Endothelial cell of umbilical vein (primary cell): ENCODE measurements at regions not wholly inside any gene's neighbourhood (a gene's known extent, or its start where the extent isn't known, plus 50 kb on each side); places are given as distances from the start of the nearest gene placed in this dataset.

Experiments
- BruUV-seq: library from RNA; stranded (reverse); fragments of 400-500 nt; replicated peaks from 2 replicates; lab custom pipeline; 2021; lab: Mats Ljungman, UMichigan
- CTCF ChIA-PET: fragments of 300-600, 350-600 bp; sonication (Branson Sonifier 250); formaldehyde crosslinking; loops from one replicate; lab custom pipeline; 2021; ENCODE audit warnings: antibody characterized with exemption, inconsistent platforms; lab: Charles Lee
- POLR2A ChIA-PET: fragments of 300-600, 350-600 bp; sonication (Branson Sonifier 250); formaldehyde crosslinking; loops from one replicate; lab custom pipeline; 2021; ENCODE audit warnings: antibody characterized with exemption, inconsistent platforms; lab: Charles Lee
- DNase-seq: peaks from one replicate; pipeline ENCODE4 v3.0.0-alpha.2; 2011; ENCODE audit warnings: low read depth, low spot score
- FAIRE-seq: peaks from 2 replicates; lab custom pipeline; 2011; peaks lifted over from hg19 to GRCh38; lab: Jason Lieb, UNC
- H2AFZ ChIP-seq: 2 replicates; pipeline ENCODE4 v1.6.0; 2012; ENCODE audit warnings: low read depth, low read length, control low read depth, inconsistent platforms
- H3K27ac ChIP-seq: 2 replicates; pipeline ENCODE4 v1.5.1; 2011; ENCODE audit warnings: low read depth, mild to moderate bottlenecking, control low read depth, low read length, moderate library complexity; ENCODE audit not compliant: insufficient read depth
- H3K27me3 ChIP-seq, 2 experiments: 2 replicates each; pipeline versions ENCODE4 v1.6.0 to v1.6.1; 2011; ENCODE audit warnings: low read length in 2 of 2, mixed read lengths in 1 of 2; ENCODE audit not compliant: control insufficient read depth in 2 of 2, insufficient read depth in 2 of 2
- H3K36me3 ChIP-seq, 2 experiments: 2 replicates in 1 of 2; 3 replicates in 1 of 2; pipeline ENCODE4 v1.5.1; 2011; ENCODE audit warnings: low read length in 2 of 2, mild to moderate bottlenecking in 1 of 2, moderate library complexity in 1 of 2; ENCODE audit not compliant: control insufficient read depth in 2 of 2, insufficient read depth in 2 of 2; ENCODE audit errors: extremely low read depth in 1 of 2
- H3K4me1 ChIP-seq: 3 replicates; pipeline ENCODE4 v1.5.1; 2011; ENCODE audit warnings: mild to moderate bottlenecking, low read length; ENCODE audit not compliant: control insufficient read depth, insufficient read depth; ENCODE audit errors: extremely low read depth
- H3K4me2 ChIP-seq: 2 replicates; pipeline ENCODE4 v1.6.1; 2011; ENCODE audit warnings: low read length, control low read depth, mixed read lengths; ENCODE audit not compliant: insufficient read depth
- H3K4me3 ChIP-seq, 3 experiments: fragments of 200-600 bp in 1 of 3; sonication (generic), shearing (Covaris generic) in 1 of 3; replicated peaks in 1 of 3; 2 replicates each; pipeline ENCODE4 v1.5.1; 2011 to 2016; ENCODE audit warnings: control low read depth in 3 of 3, low read length in 3 of 3, mild to moderate bottlenecking in 2 of 3, inconsistent platforms in 1 of 3, low read depth in 1 of 3, moderate library complexity in 1 of 3; ENCODE audit not compliant: insufficient read depth in 1 of 3
- H3K79me2 ChIP-seq: 2 replicates; pipeline ENCODE4 v1.6.0; 2012; ENCODE audit warnings: low read length, inconsistent platforms; ENCODE audit not compliant: control insufficient read depth, insufficient read depth
- H3K9ac ChIP-seq: replicated peaks from 2 replicates; pipeline ENCODE3; 2011; ENCODE audit warnings: low read length, control low read depth; ENCODE audit not compliant: insufficient read depth; ENCODE audit errors: extremely low read depth
- H3K9me1 ChIP-seq: replicated peaks from 3 replicates; pipeline ENCODE4 v1.6.0; 2011; ENCODE audit warnings: mild to moderate bottlenecking, low read length; ENCODE audit not compliant: control insufficient read depth, insufficient read depth; ENCODE audit errors: extremely low read depth
- H3K9me3 ChIP-seq: replicated peaks from 2 replicates; pipeline ENCODE4 v1.5.1; 2012; ENCODE audit warnings: low read length, inconsistent platforms; ENCODE audit not compliant: control insufficient read depth, insufficient read depth
- H4K20me1 ChIP-seq: replicated peaks from 2 replicates; pipeline ENCODE3; 2011; ENCODE audit warnings: mild to moderate bottlenecking, low read length; ENCODE audit not compliant: control insufficient read depth, insufficient read depth; ENCODE audit errors: extremely low read depth
- EZH2 ChIP-seq: IDR thresholded peaks from 2 replicates; pipeline ENCODE4 v1.6.1; 2012; ENCODE audit warnings: borderline replicate concordance, low read depth, mild to moderate bottlenecking, moderate library complexity, low read length, inconsistent platforms; ENCODE audit not compliant: severe bottlenecking
- FOS ChIP-seq: IDR thresholded peaks from 2 replicates; pipeline ENCODE4 v1.6.1; 2011; ENCODE audit warnings: mild to moderate bottlenecking, low read length, moderate library complexity, borderline replicate concordance; ENCODE audit not compliant: insufficient read depth
- GATA2 ChIP-seq: IDR thresholded peaks from 2 replicates; pipeline ENCODE4 v1.7.0; 2011; ENCODE audit warnings: low read depth, mild to moderate bottlenecking, moderate library complexity, mixed read lengths, low read length; ENCODE audit not compliant: insufficient read length, insufficient read depth
- JUN ChIP-seq: IDR thresholded peaks from 2 replicates; pipeline ENCODE4 v1.6.1; 2011; ENCODE audit warnings: borderline replicate concordance, low read depth; ENCODE audit not compliant: insufficient read length, insufficient read depth
- MAX ChIP-seq: IDR thresholded peaks from 2 replicates; pipeline ENCODE4 v1.6.1; 2011; ENCODE audit not compliant: insufficient read depth, insufficient read length
- MYC ChIP-seq: IDR thresholded peaks from one replicate; pipeline ENCODE4 v1.6.1; 2011; ENCODE audit warnings: mild to moderate bottlenecking, low read depth, low read length
- POLR2A ChIP-seq: IDR thresholded peaks from 2 replicates; pipeline ENCODE4 v1.6.1; 2012; ENCODE audit warnings: low read depth, mild to moderate bottlenecking, control low read depth, low read length
- POLR2AphosphoS5 ChIP-seq: IDR thresholded peaks from 2 replicates; pipeline ENCODE4 v1.6.1; 2012; ENCODE audit warnings: low read depth, mild to moderate bottlenecking, control low read depth, low read length, moderate library complexity; ENCODE audit not compliant: insufficient read depth
- dilution Hi-C: fragments of 300-500 bp; cut with MboI; formaldehyde crosslinking; loops from one replicate; pipeline ENCODE4 v1.15.0; 2019; ENCODE audit warnings: low sequenced_read_pairs; ENCODE audit not compliant: extremely low pct_ligation_motif_present
- intact Hi-C: fragments of 100-400 bp; cut with micrococcal nuclease; formaldehyde crosslinking; loops from one replicate; pipeline ENCODE4 v1.10.0; 2022
- TF ChIP-seq, protein P1 (sequence below), 2 donors: IDR thresholded peaks; 1 replicate in 1 of 2; 2 replicates in 1 of 2; pipeline ENCODE4 v1.5.1; 2011; ENCODE audit warnings: low read length in 2 of 2, mild to moderate bottlenecking in 2 of 2, moderate library complexity in 2 of 2, control low read depth in 1 of 2, inconsistent platforms in 1 of 2, low read depth in 1 of 2; ENCODE audit not compliant: insufficient read depth in 1 of 2; ENCODE audit errors: extremely low read depth in 1 of 2

DNA sequence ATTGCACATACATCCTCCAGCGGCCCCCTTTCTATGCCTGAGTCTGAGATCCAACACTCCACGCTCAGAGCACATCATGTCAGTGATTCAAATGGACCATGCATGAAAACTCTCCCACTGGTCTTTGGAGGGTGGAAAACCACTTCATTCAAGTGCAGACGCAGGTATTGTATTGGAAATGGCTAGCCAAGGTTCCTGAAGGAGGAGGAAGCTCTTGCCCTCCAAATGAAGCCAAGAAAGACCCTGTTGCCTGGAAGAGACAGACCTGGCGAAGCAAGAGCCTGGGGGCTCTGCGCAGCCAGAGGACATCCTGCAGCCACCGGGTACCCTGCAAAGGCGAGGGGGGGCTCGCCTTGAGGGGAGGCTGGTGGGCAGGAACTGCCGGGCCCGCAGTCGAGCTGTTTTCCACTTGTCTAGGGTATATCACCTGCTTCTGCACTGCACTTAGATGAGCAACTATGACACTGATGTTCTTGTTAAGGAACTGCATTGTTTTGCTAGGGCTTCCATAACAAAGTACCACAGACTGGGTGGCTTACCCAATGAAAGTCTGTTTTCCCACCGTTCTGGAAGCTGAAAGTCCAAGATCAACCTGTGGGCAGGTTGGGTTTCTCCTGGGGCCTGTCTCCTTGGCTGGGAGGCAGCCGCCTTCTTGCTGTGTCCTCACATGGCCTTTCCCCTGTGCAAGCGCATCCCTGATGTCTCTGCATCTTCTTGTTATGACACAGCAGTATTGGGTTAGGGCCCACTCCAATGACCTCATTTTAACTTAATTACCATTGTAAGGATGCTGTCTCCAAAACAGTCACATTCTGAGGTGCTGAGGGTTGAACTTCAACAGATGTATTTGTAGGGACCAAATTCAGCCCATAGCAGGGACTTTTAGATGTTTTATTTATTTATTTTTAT, 233.4 kb downstream of the ARHGAP12 start:
- no peak for DNase-seq
- H4K20me1 ChIP-seq = no peaks in the 10 kb centered on the region
- H2AFZ ChIP-seq = no peak overlapping the region
- dilution Hi-C loops (no loop called here), intact Hi-C loops (loop anchor here (5.0 kb wide), 1 partner anchor 203 kb away; no protein-coding TSS in a partner anchor)
- H3K27me3 ChIP-seq = no peaks in the 10 kb centered on the region
- no peaks in the 10 kb centered on the region for H3K9me1 ChIP-seq
- CTCF ChIA-PET = no interaction called here
- TF ChIP-seq EZH2 (no peak), JUN (no peak), POLR2A (no peak), GATA2 (no peak), MAX (no peak), POLR2AphosphoS5 (no peak), FOS (no peak), MYC (no peak)
- TF ChIP-seq, protein P1, sequence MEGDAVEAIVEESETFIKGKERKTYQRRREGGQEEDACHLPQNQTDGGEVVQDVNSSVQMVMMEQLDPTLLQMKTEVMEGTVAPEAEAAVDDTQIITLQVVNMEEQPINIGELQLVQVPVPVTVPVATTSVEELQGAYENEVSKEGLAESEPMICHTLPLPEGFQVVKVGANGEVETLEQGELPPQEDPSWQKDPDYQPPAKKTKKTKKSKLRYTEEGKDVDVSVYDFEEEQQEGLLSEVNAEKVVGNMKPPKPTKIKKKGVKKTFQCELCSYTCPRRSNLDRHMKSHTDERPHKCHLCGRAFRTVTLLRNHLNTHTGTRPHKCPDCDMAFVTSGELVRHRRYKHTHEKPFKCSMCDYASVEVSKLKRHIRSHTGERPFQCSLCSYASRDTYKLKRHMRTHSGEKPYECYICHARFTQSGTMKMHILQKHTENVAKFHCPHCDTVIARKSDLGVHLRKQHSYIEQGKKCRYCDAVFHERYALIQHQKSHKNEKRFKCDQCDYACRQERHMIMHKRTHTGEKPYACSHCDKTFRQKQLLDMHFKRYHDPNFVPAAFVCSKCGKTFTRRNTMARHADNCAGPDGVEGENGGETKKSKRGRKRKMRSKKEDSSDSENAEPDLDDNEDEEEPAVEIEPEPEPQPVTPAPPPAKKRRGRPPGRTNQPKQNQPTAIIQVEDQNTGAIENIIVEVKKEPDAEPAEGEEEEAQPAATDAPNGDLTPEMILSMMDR (IDR thresholded peaks at IDR 0.05; ENCODE audit: extremely low read depth in 1 of 2, insufficient read depth in 1 of 2, low read depth in 1 of 2, low read length in 2 of 2) = no peak
- H3K27ac ChIP-seq = no peak overlapping the region
- FAIRE-seq = no peak
- H3K9ac ChIP-seq = no peak overlapping the region
- no peaks in the 10 kb centered on the region for H3K36me3 ChIP-seq
- H3K4me3 ChIP-seq = no peak overlapping the region
- BruUV-seq = no TSS peak
- H3K4me1 ChIP-seq = peaks cover 38% of the 10 kb centered on the region
- POLR2A ChIA-PET = no interaction called here
- no peak overlapping the region for H3K4me2 ChIP-seq
- H3K79me2 ChIP-seq = no peaks in the 10 kb centered on the region
- H3K9me3 ChIP-seq = no peaks in the 10 kb centered on the region
